SK-N-SH treated with all-trans-retinoic acid at 6 μM for 48 hours (cell line): ENCODE measurements at regions not wholly inside any gene's neighbourhood (a gene's known extent, or its start where the extent isn't known, plus 50 kb on each side); places are given as distances from the start of the nearest gene placed in this dataset.

Experiments
- ATAC-seq: fragments of 200-7000 bp; cut with Tn5 transposase; 3 replicates; pipeline ENCODE4 v1.9.1; 2020; ENCODE audit warnings: mild to moderate bottlenecking, moderate library complexity
- ARNTL ChIP-seq: fragments of 450-650 bp; formaldehyde crosslinking; IDR thresholded peaks from 2 replicates; pipeline ENCODE4 v1.5.0; 2020; ENCODE audit warnings: low read depth, mild to moderate bottlenecking, moderate library complexity, borderline replicate concordance
- BACH2 ChIP-seq: fragments of 250-450 bp; sonication (Bioruptor Pico); IDR thresholded peaks from 2 replicates; pipeline ENCODE4 v1.9.0; 2021; ENCODE audit warnings: mild to moderate bottlenecking, borderline replicate concordance
- CREB5 ChIP-seq: fragments of 250-450 bp; sonication (Bioruptor Pico); IDR thresholded peaks from 2 replicates; pipeline ENCODE4 v1.5.1; 2020; ENCODE audit warnings: low read depth, mild to moderate bottlenecking, moderate library complexity
- CSDC2 ChIP-seq: fragments of 250-450 bp; sonication (Bioruptor Pico); IDR thresholded peaks from 2 replicates; pipeline ENCODE4 v1.5.0; 2020; ENCODE audit warnings: mild to moderate bottlenecking, moderate library complexity
- CSRNP3 ChIP-seq: fragments of 250-450 bp; sonication (Bioruptor Pico); IDR thresholded peaks from 2 replicates; pipeline ENCODE4 v1.5.1; 2021; ENCODE audit warnings: mild to moderate bottlenecking, moderate library complexity
- ESRRG ChIP-seq: fragments of 250-450 bp; sonication (Bioruptor Pico); IDR thresholded peaks from 2 replicates; pipeline ENCODE4 v1.6.1; 2021; ENCODE audit warnings: mild to moderate bottlenecking
- GLIS3 ChIP-seq: fragments of 250-450 bp; sonication (Bioruptor Pico); IDR thresholded peaks from 2 replicates; pipeline ENCODE4 v1.5.0; 2020; ENCODE audit warnings: mild to moderate bottlenecking, moderate library complexity
- ISL1 ChIP-seq: fragments of 250-450 bp; sonication (Bioruptor Pico); IDR thresholded peaks from 2 replicates; pipeline ENCODE4 v2.1.2; 2022; ENCODE audit warnings: mild to moderate bottlenecking, moderate library complexity
- OSR1 ChIP-seq: fragments of 250-450 bp; sonication (Bioruptor Pico); IDR thresholded peaks from 2 replicates; pipeline ENCODE4 v1.8.0; 2022; ENCODE audit warnings: moderate library complexity, mild to moderate bottlenecking, inconsistent platforms
- POU6F1 ChIP-seq: fragments of 250-450 bp; sonication (Bioruptor Pico); IDR thresholded peaks from 2 replicates; pipeline ENCODE4 v1.8.0; 2021; ENCODE audit warnings: low read depth, mild to moderate bottlenecking, moderate library complexity, borderline replicate concordance
- PPARA ChIP-seq: fragments of 250-450 bp; sonication (Bioruptor Pico); IDR thresholded peaks from 2 replicates; pipeline ENCODE4 v1.5.0; 2020; ENCODE audit warnings: mild to moderate bottlenecking, borderline replicate concordance
- RARB ChIP-seq: fragments of 250-450 bp; sonication (Bioruptor Pico); IDR thresholded peaks from 2 replicates; pipeline ENCODE4 v1.8.0; 2021; ENCODE audit warnings: mild to moderate bottlenecking, moderate library complexity
- SNAI2 ChIP-seq: fragments of 250-450 bp; sonication (Bioruptor Pico); IDR thresholded peaks from 2 replicates; pipeline ENCODE4 v1.5.0; 2020; ENCODE audit warnings: mild to moderate bottlenecking, moderate library complexity
- TCF4 ChIP-seq: fragments of 250-450 bp; sonication (Bioruptor Pico); IDR thresholded peaks from 2 replicates; pipeline ENCODE4 v1.8.0; 2021; ENCODE audit warnings: mild to moderate bottlenecking, moderate library complexity, borderline replicate concordance
- TSHZ2 ChIP-seq: fragments of 250-450 bp; sonication (Bioruptor Pico); IDR thresholded peaks from 2 replicates; pipeline ENCODE4 v1.5.0; 2020; ENCODE audit warnings: mild to moderate bottlenecking, moderate library complexity
- ZC3H10 ChIP-seq: fragments of 250-450 bp; sonication (Bioruptor Pico); IDR thresholded peaks from 2 replicates; pipeline ENCODE4 v1.5.1; 2021; ENCODE audit warnings: mild to moderate bottlenecking, moderate library complexity
- ZFP3 ChIP-seq: fragments of 250-450 bp; sonication (Bioruptor Pico); IDR thresholded peaks from 2 replicates; pipeline ENCODE4 v1.5.0; 2020; ENCODE audit warnings: mild to moderate bottlenecking, moderate library complexity
- ZFP30 ChIP-seq: fragments of 450-650 bp; formaldehyde crosslinking; IDR thresholded peaks from 2 replicates; pipeline ENCODE4 v1.5.0; 2022; ENCODE audit warnings: mild to moderate bottlenecking, moderate library complexity
- ZNF565 ChIP-seq: fragments of 450-650 bp; formaldehyde crosslinking; conservative IDR thresholded peaks from 2 replicates; pipeline ENCODE4 v1.5.0; 2020; ENCODE audit warnings: low read depth, mild to moderate bottlenecking, moderate library complexity
- ZNF70 ChIP-seq: fragments of 450-650 bp; formaldehyde crosslinking; IDR thresholded peaks from 2 replicates; pipeline ENCODE4 v1.5.0; 2020; ENCODE audit warnings: mild to moderate bottlenecking, moderate library complexity
- ZNF8 ChIP-seq: fragments of 450-650 bp; formaldehyde crosslinking; IDR thresholded peaks from 2 replicates; pipeline ENCODE4 v1.5.0; 2020; ENCODE audit warnings: mild to moderate bottlenecking, moderate library complexity

- no peak for ATAC-seq
- TF ChIP-seq PPARA (CRISPR knock-in tag) (no peak), ZNF70 (no peak), ZNF8 (CRISPR knock-in tag) (no peak), ISL1 (no peak), ARNTL (no peak), POU6F1 (no peak), CSRNP3 (CRISPR knock-in tag) (no peak), CREB5 (CRISPR knock-in tag) (no peak), ZNF565 (no peak), ZFP30 (CRISPR knock-in tag) (no peak), TSHZ2 (CRISPR knock-in tag) (no peak), ZFP3 (CRISPR knock-in tag) (no peak)
Observed at GRCh38 chr2:155841442-155841841, 491.1 kb downstream of the NR4A2 start.

GRCh38 chr2:155840661-155841060, 491.9 kb downstream of the NR4A2 start:
- no peak for TF ChIP-seq PPARA (CRISPR knock-in tag)
- no peak for TF ChIP-seq ZC3H10 (CRISPR knock-in tag)
- TF ChIP-seq GLIS3: no peak
- TF ChIP-seq ISL1: no peak
- no peak for TF ChIP-seq ESRRG (CRISPR knock-in tag)
- no peak for TF ChIP-seq CSRNP3 (CRISPR knock-in tag)
- TF ChIP-seq RARB (CRISPR knock-in tag): no peak
- no peak for TF ChIP-seq CSDC2 (CRISPR knock-in tag)
- TF ChIP-seq TCF4 (CRISPR knock-in tag): no peak
- TF ChIP-seq ZFP3 (CRISPR knock-in tag): no peak
- TF ChIP-seq SNAI2: no peak
- no peak for ATAC-seq

GRCh38 chr2:155839991-155840390, 492.5 kb downstream of the NR4A2 start:
- ATAC-seq: no peak
- no peak for TF ChIP-seq CSRNP3 (CRISPR knock-in tag)
- TF ChIP-seq ISL1: no peak

GRCh38 chr2:155839436-155839835, 493.1 kb downstream of the NR4A2 start:
- no peak for ATAC-seq
- TF ChIP-seq CSDC2 (CRISPR knock-in tag): no peak
- no peak for TF ChIP-seq BACH2 (CRISPR knock-in tag)
- no peak for TF ChIP-seq OSR1 (CRISPR knock-in tag)
- no peak for TF ChIP-seq ZFP30 (CRISPR knock-in tag)
- no peak for TF ChIP-seq PPARA (CRISPR knock-in tag)
- no peak for TF ChIP-seq TSHZ2 (CRISPR knock-in tag)
- no peak for TF ChIP-seq ISL1
- TF ChIP-seq, all 23 proteins: peak for 0
